Fibroblast of lung (primary cell): ENCODE measurements at regions not wholly inside any gene's neighbourhood (a gene's known extent, or its start where the extent isn't known, plus 50 kb on each side); places are given as distances from the start of the nearest gene placed in this dataset.

ENCODE experiments used
- CTCF ChIP-seq, 2 donors: IDR thresholded peaks in 1 of 2; conservative IDR thresholded peaks in 1 of 2; 1 replicate in 1 of 2; 2 replicates in 1 of 2; pipeline ENCODE4 v1.5.1; 2011 to 2012; ENCODE audit warnings: low read length in 2 of 2, control low read depth in 1 of 2, inconsistent platforms in 1 of 2, low read depth in 1 of 2, mild to moderate bottlenecking in 1 of 2
- EZH2 ChIP-seq: IDR thresholded peaks from 2 replicates; pipeline ENCODE4 v1.5.1; 2012; ENCODE audit warnings: low read length, control low read depth, mild to moderate bottlenecking; ENCODE audit errors: missing control alignments

GRCh38 chr4:55296096-55296495, 49.9 kb upstream of the SRD5A3 start:
- TF ChIP-seq CTCF (conservative IDR thresholded peaks at IDR 0.05 in 1 of 2, IDR thresholded peaks at IDR 0.05 in 1 of 2; ENCODE audit: low read depth in 1 of 2, low read length in 2 of 2) (no peak), EZH2 (no peak)
